ENCODE measurements at regions not wholly inside any gene's neighbourhood (a gene's known extent, or its start where the extent isn't known, plus 50 kb on each side); places are given as distances from the start of the nearest gene placed in this dataset.

DNA sequence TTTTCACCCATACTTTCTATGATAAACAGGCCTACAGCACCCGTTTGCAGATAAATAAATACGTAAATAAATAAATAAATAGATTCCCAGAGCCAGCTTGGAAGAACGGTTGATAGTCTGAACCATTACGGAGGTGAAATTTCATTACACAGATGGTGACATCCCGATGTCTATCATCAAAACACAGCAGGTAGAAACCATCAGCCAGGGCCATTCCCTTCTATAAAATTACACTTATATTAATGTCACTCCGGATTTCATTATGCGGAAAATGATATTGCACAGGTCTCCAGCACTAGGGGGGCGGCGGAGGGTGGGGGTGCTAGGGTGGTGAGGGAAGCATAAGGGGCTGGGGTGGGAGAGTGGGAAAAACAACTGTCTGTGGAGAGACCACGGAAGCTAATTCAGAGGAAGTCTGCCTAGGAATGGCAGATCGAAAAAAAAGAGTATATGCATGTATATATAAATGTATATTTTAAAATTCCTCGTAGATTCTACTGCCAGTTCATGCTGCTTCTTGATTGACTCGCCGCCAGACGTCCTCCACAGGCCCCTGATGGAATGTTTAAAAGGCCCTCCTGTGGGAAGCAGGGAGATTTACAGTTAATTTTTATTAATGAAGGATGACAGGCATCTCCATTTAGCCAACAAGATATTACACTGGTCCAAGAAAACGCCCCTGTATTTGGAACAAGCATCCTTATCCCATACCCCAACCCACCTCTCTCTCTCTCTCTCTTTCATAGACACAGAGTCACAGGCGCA is 1906.0 kb upstream of the PIK3C3 start:
- TF ChIP-seq POLR2AphosphoS5 (IDR thresholded peaks at IDR 0.05) = no peak
- TF ChIP-seq, protein P1, sequence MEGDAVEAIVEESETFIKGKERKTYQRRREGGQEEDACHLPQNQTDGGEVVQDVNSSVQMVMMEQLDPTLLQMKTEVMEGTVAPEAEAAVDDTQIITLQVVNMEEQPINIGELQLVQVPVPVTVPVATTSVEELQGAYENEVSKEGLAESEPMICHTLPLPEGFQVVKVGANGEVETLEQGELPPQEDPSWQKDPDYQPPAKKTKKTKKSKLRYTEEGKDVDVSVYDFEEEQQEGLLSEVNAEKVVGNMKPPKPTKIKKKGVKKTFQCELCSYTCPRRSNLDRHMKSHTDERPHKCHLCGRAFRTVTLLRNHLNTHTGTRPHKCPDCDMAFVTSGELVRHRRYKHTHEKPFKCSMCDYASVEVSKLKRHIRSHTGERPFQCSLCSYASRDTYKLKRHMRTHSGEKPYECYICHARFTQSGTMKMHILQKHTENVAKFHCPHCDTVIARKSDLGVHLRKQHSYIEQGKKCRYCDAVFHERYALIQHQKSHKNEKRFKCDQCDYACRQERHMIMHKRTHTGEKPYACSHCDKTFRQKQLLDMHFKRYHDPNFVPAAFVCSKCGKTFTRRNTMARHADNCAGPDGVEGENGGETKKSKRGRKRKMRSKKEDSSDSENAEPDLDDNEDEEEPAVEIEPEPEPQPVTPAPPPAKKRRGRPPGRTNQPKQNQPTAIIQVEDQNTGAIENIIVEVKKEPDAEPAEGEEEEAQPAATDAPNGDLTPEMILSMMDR (IDR thresholded peaks at IDR 0.05) = no peak
